ENCODE measurements at regions not wholly inside any gene's neighbourhood (a gene's known extent, or its start where the extent isn't known, plus 50 kb on each side); places are given as distances from the start of the nearest gene placed in this dataset.

DNA sequence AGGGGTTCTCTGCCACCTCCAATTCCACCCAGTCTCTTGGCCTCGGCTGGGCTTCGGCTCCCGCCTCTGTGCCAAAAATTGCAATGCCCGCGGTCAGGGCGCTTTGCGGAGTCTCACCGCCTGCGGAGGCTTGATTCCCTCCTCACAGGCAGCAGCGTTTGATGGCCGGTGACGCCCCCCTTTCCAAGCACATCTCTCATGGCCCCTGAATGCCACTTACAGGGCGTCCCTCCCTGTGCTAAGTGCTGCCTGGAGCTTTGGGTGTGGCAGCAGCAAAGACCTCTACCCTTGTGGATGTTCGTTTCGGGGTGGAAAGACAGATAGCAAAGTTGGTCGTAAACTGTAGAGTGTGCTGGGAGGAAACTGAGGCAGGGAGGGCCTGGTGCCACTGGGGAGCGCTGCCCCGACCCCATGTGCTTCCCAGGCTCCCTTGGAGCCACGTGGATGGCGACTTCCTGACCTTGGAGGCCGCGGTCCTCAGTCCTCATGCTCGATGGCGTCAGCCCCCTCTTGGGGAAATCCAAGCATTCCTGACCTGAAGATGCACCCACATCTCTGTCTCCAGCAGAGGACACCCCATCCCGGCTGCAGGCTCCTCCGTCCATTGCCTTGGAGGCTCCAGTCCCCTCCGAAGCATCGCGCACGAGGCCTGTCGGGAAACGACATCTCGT is 249.2 kb upstream of the IRX4 start:
- DNase-seq, result no peak
- no peaks in the 10 kb centered on the region for H3K9me3 ChIP-seq
- no peak overlapping the region for H3K27ac ChIP-seq
- H3K4me1 ChIP-seq (ENCODE audit: insufficient read depth), result peaks cover 3% of the 10 kb centered on the region
- TF ChIP-seq, protein P1, sequence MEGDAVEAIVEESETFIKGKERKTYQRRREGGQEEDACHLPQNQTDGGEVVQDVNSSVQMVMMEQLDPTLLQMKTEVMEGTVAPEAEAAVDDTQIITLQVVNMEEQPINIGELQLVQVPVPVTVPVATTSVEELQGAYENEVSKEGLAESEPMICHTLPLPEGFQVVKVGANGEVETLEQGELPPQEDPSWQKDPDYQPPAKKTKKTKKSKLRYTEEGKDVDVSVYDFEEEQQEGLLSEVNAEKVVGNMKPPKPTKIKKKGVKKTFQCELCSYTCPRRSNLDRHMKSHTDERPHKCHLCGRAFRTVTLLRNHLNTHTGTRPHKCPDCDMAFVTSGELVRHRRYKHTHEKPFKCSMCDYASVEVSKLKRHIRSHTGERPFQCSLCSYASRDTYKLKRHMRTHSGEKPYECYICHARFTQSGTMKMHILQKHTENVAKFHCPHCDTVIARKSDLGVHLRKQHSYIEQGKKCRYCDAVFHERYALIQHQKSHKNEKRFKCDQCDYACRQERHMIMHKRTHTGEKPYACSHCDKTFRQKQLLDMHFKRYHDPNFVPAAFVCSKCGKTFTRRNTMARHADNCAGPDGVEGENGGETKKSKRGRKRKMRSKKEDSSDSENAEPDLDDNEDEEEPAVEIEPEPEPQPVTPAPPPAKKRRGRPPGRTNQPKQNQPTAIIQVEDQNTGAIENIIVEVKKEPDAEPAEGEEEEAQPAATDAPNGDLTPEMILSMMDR (IDR thresholded peaks at IDR 0.05), result no peak
- no peak for TF ChIP-seq POLR2A (IDR thresholded peaks at IDR 0.05)
- intact Hi-C loops (cut with DNase I), result no loop called here
- 91 to 93% (median 92%) methylated on average over 33 of the region's 33 CpGs for WGBS, 3 donors
- no peaks in the 10 kb centered on the region for H3K27me3 ChIP-seq
- no peak overlapping the region for H3K4me3 ChIP-seq
- no peaks in the 10 kb centered on the region for H3K36me3 ChIP-seq

DNA sequence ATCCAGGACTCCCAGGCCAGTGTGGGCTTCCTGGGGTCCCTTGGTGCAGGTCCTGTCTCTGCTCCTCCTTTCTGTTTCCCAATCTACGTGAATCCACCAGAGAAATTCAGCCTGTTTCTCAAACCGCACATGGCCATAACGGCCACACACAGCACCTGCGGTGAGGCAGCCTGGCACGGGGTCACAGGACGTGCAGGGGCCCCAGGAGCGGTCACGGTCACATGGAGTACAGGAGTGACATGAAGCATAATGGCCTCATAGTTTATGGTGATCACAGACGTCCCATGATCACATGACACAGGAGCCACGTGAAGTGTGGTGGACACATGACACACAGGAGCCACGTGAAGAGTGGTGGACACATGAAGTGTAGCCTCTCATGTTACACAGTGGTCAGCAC is 248.5 kb upstream of the IRX4 start:
- no peaks in the 10 kb centered on the region for H3K36me3 ChIP-seq
- intact Hi-C loops (cut with DNase I), result no loop called here
- no peak overlapping the region for H3K27ac ChIP-seq
- H3K9me3 ChIP-seq, result no peaks in the 10 kb centered on the region
- 88 to 91% (median 90%) methylated on average over 11 of the region's 11 CpGs for WGBS, 3 donors
- TF ChIP-seq EP300 (IDR thresholded peaks at IDR 0.05) (no peak), POLR2A (IDR thresholded peaks at IDR 0.05) (no peak)
- TF ChIP-seq, protein P1 (IDR thresholded peaks at IDR 0.05), result no peak
- DNase-seq, result no peak
- H3K27me3 ChIP-seq, result no peaks in the 10 kb centered on the region
- no peak overlapping the region for H3K4me3 ChIP-seq
- H3K4me1 ChIP-seq (ENCODE audit: insufficient read depth), result peaks cover 3% of the 10 kb centered on the region

DNA sequence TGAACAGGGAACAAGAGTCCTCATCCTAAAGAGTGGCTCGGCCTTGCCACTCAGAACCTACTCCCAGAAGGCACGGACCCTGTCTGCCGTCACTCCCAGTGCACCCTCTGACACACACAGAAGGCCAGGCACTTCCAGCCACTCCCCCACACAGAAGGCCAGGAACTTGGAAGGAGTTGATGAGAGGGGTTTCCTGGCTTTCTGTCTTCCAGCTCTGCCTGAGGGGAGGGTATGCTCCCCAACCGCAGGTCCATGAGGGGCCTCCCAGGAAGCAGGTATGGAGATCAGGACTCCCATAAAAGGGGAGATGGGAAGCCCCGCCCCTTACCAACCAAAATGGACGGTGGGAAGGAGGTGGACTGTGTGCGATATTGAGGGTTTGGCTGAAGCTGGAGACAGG is 247.6 kb upstream of the IRX4 start:
- H3K36me3 ChIP-seq, result no peaks in the 10 kb centered on the region
- no peak overlapping the region for H3K4me3 ChIP-seq
- WGBS, 3 donors, result 70 to 73% (median 71%) methylated on average over 7 of the region's 7 CpGs
- H3K27ac ChIP-seq, result no peak overlapping the region
- no peaks in the 10 kb centered on the region for H3K27me3 ChIP-seq
- intact Hi-C loops (cut with DNase I), result no loop called here
- H3K4me1 ChIP-seq (ENCODE audit: insufficient read depth), result peaks cover 3% of the 10 kb centered on the region
- no peak for DNase-seq
- H3K9me3 ChIP-seq, result no peaks in the 10 kb centered on the region
- TF ChIP-seq POLR2A (IDR thresholded peaks at IDR 0.05), result no peak
- TF ChIP-seq EP300 (IDR thresholded peaks at IDR 0.05), result no peak
- TF ChIP-seq, protein P1 (IDR thresholded peaks at IDR 0.05), result no peak

DNA sequence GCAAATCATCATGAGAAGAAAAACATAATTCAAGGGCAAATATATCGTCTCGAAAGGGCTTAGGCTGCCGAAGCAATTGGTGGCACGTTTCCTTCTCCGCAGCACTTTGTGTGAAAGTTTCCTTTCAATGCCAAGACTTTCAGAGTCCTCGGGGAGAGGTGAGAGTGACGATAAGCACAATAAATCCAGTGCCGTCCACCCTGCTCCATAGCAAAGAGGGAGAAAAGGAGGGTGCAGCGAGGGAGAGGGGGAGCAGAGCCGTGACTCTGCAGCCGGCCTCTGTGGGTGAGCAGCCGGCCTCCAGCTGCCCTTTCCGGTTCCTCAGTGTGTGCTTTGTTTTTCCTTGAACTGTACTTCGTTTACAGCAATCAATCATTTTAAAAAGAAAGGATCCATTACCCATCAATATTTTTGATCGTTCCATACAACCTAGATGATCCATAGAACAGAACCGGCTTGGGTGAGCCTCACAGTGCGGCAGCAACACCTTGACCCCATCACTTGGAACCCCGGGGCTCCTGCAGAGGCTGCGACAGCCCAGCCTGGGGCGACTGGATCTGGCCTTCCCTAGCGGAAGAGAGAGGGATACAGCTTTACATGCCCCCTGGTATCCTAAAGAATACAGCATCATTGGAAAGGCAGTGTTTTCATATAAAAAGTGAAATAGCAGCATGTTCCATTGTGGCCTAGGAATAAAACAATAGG is 247.0 kb upstream of the IRX4 start:
- Histone ChIP-seq H3K27ac (no peak overlapping the region), H3K27me3 (no peaks in the 10 kb centered on the region), H3K9me3 (no peaks in the 10 kb centered on the region), H3K4me3 (no peak overlapping the region), H3K36me3 (no peaks in the 10 kb centered on the region), H3K4me1 (ENCODE audit: insufficient read depth) (no peaks in the 10 kb centered on the region)
- intact Hi-C loops (cut with DNase I), result no loop called here
- 24 to 31% (median 26%) methylated on average over 21 of the region's 21 CpGs for WGBS, 3 donors
- no peak for TF ChIP-seq EP300 (IDR thresholded peaks at IDR 0.05)
- TF ChIP-seq, protein P1 (IDR thresholded peaks at IDR 0.05), result no peak
- TF ChIP-seq POLR2A (IDR thresholded peaks at IDR 0.05), result no peak
- DNase-seq, result peak in 1 of 5 donors; percentile 36

Data from ovary (tissue), 7 donors.